ENCODE measurements at regions not wholly inside any gene's neighbourhood (a gene's known extent, or its start where the extent isn't known, plus 50 kb on each side); places are given as distances from the start of the nearest gene placed in this dataset.

- H3K79me2 ChIP-seq (ENCODE audit: insufficient read depth, low read length) = peaks cover 1% of the 10 kb centered on the region; the same call in 1 of the 2 replicates
- H3K79me1 ChIP-seq (ENCODE audit: insufficient read depth, low read depth, low read length, poor library complexity, severe bottlenecking) = no peaks in the 10 kb centered on the region
- no peak overlapping the region for H3T11ph ChIP-seq (ENCODE audit: low read length)
- no peak overlapping the region for H2AFZ ChIP-seq (ENCODE audit: low read length)
- H3K23ac ChIP-seq (ENCODE audit: insufficient read length, low read depth, low read length) = no peak overlapping the region
- H3K36me3 Mint-ChIP-seq (ENCODE audit: insufficient read depth in 1 of 3, low read depth in 3 of 3) = no peaks in the 10 kb centered on the region; a peak in 2 of 7 replicates
- no peak for DNase-seq
- H3K9me3 ChIP-seq (ENCODE audit: control insufficient read depth, low read depth, low read length) = no peaks in the 10 kb centered on the region
- H3K9me3 Mint-ChIP-seq = no peaks in the 10 kb centered on the region
- H2BK120ac ChIP-seq (ENCODE audit: low read depth, low read length, poor library complexity, severe bottlenecking) = no peak overlapping the region
- no peak overlapping the region for H4K5ac ChIP-seq (ENCODE audit: insufficient read length, low read depth, low read length)
- no peak overlapping the region for H3K27ac ChIP-seq (ENCODE audit: insufficient read length, low read depth, low read length)
- H4K8ac ChIP-seq (replicated peaks; ENCODE audit: insufficient read length, low read depth, low read length) = no peak overlapping the region
- H3K4me3 Mint-ChIP-seq = no peak overlapping the region
- no peak overlapping the region for H3K27ac Mint-ChIP-seq
- no peak overlapping the region for H2BK5ac ChIP-seq (ENCODE audit: insufficient read length, low read length)
- no peaks in the 10 kb centered on the region for H3K23me2 ChIP-seq (ENCODE audit: insufficient read length, low read depth, low read length, poor library complexity, severe bottlenecking)
- peaks cover 31 to 44% of the 10 kb centered on the region in 2 experiments for H3K4me1 Mint-ChIP-seq
- H2AK5ac ChIP-seq (ENCODE audit: insufficient read length, low read length) = no peak overlapping the region
- no peak for TF ChIP-seq CTCF (conservative IDR thresholded peaks at IDR 0.05)
- no peaks in the 10 kb centered on the region for H3K27me3 Mint-ChIP-seq (ENCODE audit: low read depth)
- no peak overlapping the region for H2BK20ac ChIP-seq (ENCODE audit: low read depth, low read length, poor library complexity, severe bottlenecking)
- no peak overlapping the region for H2BK12ac ChIP-seq (ENCODE audit: insufficient read length, low read depth, low read length)
- no peaks in the 10 kb centered on the region for H4K20me1 ChIP-seq (ENCODE audit: control insufficient read depth, insufficient read depth, insufficient read length)
- H3K14ac ChIP-seq (ENCODE audit: insufficient read depth, low read length) = no peak overlapping the region
- H3K18ac ChIP-seq (ENCODE audit: insufficient read length, low read depth, low read length) = no peak overlapping the region
- no peak overlapping the region for H3K56ac ChIP-seq (ENCODE audit: insufficient read length, low read depth, low read length)
- no peak overlapping the region for H4K91ac ChIP-seq (ENCODE audit: insufficient read length, low read depth, low read length)
- WGBS (ENCODE audit: extremely low coverage, insufficient read length, low lambda C conversion rate) = no CpG with 5 or more reads among the region's 6 CpGs
- no peaks in the 10 kb centered on the region for H3K27me3 ChIP-seq (ENCODE audit: insufficient read depth, low read length)
- H3K9ac ChIP-seq (ENCODE audit: extremely low read depth, insufficient read length, low read length) = no peak overlapping the region
- no peak overlapping the region for H3K4ac ChIP-seq (ENCODE audit: low read depth, low read length)
- peaks cover 3% of the 10 kb centered on the region; the same call in 1 of the 2 replicates for H3K4me1 ChIP-seq (ENCODE audit: insufficient read depth, low read length)
- no peak overlapping the region for H2BK15ac ChIP-seq (ENCODE audit: low read depth, low read length)
- no peak overlapping the region for H3K4me2 ChIP-seq (ENCODE audit: insufficient read depth, insufficient read length, low read length)
These were observed 63.9 kb upstream of the NHSL1 start for GRCh38 chr6:138563231-138563630.
